ENCODE measurements at regions not wholly inside any gene's neighbourhood (a gene's known extent, or its start where the extent isn't known, plus 50 kb on each side); places are given as distances from the start of the nearest gene placed in this dataset.
A peak's percentile ranks its signal among the peaks of the same experiment; 100 is the strongest.

DNA sequence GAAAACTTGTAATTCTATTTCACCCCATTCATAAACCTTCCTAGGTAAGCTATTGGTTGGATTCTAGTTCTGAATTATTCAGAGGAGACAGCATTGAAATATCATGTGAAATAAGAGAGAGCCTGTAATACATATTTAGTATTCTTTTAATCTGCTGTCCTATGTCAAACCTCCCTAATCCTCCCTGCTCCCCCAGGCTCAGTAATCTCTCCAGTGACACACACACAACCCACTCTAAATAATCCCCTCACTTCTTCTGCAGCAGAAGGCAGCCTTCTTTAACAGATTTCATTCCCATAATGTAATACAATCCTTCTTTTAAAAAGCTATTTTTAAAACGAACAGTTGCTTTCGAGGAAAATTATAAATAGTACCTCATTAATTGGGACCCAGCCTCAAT, 639.7 kb upstream of the AUTS2 start:
- DNase-seq, result no peak

DNA sequence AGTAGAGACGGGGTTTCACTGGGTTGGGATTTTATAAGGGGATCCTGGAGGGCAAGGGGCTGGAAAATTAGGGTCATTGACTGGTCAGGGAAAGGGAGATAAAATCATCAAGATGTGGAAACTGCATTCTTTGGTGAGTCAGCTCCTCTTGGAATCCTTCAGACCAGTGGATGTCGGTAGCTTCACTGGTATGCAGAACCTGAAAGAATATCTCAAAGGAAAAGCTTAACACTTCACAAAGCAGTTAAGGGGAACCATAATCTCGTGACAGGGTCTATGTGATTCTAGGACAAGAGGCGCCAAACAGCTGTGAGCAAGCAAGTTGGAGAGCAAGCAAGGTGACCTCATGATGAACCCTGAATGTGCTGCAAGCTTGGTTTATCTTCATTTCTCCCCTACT, 634.7 kb upstream of the AUTS2 start:
- peak; percentile 87 for DNase-seq

GRCh38 chr7:68964060-68964459, 634.2 kb upstream of the AUTS2 start:
- peak; percentile 66 for DNase-seq

GRCh38 chr7:68965351-68965750, 632.9 kb upstream of the AUTS2 start:
- no peak for DNase-seq

DNA sequence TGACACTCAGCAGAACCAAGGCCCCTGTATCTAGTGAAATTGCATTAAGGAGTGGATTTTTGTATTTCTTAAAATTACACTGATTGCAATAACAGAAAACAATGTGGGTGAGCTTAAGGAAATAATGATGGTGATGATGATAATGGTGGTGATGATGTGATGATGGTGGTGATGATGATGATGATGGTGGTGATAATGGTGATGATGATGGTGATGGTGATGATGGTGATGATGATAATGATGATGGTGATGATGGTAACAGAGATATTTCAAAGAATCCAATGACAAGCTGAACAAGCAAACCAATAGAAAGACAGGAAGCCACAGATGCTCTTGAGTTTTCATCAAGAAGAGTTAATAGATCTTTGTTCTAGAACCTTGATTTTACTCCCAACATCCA, 630.7 kb upstream of the AUTS2 start:
- no peak for DNase-seq

- no peak for DNase-seq
Measured at GRCh38 chr7:68969571-68969970, 628.7 kb upstream of the AUTS2 start.

DNA sequence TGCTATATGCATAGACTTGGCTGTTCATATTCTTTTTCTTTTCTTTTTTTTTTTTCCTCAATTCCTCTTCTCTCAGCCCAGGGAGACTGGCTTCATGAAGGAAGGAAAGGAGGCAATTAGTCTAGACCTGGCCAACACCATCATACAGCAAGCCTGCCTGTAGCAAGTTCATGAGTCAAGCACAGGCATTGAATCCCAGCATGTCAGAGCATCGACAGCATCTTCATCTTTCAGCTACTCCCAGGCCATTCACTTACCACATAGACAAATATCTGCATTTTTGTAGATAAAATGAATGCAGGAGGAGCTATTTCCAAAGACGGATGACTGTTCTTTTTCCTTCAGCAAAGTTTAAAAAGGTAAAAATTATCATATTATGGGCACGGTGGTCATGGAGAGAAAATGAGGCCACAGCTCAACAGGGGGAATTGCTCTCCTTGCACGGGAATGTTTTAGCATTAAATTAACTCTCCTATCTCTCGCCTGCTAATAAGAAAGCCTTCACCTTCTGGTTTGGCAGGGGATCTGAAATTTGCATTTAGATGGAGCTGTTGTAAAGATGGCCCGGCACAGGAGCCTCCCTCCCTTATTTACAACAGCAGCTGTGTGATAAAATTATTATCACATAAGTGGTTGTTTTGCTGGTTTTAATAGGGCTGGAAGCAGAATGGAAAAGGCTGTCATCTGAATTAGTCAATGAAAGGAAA, 626.5 kb upstream of the AUTS2 start:
- no peak for DNase-seq

DNA sequence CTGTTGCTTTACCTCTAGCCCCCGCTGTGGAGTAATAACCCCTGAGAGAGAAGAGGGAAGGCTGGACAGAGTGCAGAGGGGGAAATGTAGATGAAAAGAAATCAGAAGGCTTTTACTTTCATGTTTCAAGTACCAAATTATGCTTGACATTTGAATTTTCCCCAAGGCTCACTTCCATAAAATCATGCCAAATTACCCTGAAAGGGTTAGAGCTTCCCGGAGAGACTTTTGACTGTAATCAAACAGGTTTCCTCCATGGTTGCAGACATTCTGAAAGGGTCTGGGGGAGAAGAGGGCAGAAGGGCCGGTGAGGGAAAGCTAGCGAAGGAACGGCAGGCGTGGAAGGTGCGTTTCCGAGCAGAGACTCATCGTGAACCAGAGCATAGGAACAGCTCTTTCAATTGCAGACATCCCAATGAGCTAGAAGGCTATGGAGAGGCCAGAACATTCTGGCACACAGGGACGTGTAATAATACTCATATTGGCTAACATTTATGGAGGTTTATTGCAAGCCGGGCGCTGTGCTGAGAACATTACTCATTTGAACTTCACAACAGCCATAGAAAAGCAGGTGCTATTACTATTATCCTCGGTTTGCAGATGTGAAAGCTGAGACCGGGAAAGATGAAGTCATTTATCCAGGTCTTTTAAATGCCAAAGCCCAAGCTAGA, 620.8 kb upstream of the AUTS2 start:
- DNase-seq, result no peak

- no peak for DNase-seq
Measured at GRCh38 chr7:68978710-68979109, 619.6 kb upstream of the AUTS2 start.

DNA sequence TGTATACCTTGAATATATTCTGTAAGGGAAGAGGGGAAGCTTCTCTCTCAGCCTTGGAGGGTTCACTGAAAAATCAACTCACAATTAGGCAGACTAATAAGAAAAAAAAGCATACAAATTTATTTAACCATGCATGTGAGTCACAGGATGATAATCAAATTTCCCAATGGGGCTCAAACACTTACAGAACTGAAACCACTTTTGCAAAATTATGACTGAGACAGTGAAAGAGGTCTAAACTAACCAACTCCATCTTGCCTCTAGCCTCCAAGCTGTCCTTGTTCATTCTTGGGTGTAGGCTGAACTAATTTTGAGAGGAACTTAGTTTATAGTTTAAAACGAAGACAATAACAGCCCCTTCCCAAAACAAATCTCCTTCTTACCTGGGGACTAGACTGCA, 618.3 kb upstream of the AUTS2 start:
- peak; percentile 41 for DNase-seq

- peak; percentile 76 for DNase-seq
Measured at GRCh38 chr7:68980432-68980831, 617.8 kb upstream of the AUTS2 start.

- DNase-seq, result no peak
Measured at GRCh38 chr7:68984306-68984705, 614.0 kb upstream of the AUTS2 start.

- no peak for DNase-seq
Measured at GRCh38 chr7:68994841-68995240, 603.4 kb upstream of the AUTS2 start.

GRCh38 chr7:68998136-68998535, 600.1 kb upstream of the AUTS2 start:
- peak; percentile 31 for DNase-seq

GRCh38 chr7:69002416-69002815, 595.9 kb upstream of the AUTS2 start:
- peak; percentile 95 for DNase-seq

- DNase-seq, result no peak
Measured at GRCh38 chr7:69012149-69012548, 586.1 kb upstream of the AUTS2 start.

GRCh38 chr7:69017208-69017607, 581.1 kb upstream of the AUTS2 start:
- no peak for DNase-seq

DNA sequence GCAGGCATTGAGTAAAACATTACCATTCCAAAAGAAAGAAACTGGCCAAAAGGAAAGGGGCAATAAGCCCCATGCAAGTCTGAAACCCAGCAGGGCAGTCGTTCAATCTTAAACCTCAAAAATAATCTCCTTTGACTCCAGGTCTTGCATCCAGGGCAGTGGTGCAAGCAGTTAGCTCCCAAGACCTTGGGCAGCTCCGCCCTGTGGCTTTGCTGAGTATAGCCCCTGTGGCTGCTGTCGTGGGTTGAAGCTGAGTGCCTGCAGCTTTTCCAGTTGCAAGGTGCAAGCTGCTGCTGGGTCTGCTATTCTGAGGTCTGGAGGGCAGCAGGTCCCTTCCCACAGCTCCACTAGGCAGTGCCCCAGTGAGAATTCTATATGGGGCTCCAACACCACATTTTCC, 580.1 kb upstream of the AUTS2 start:
- DNase-seq, result no peak

DNA sequence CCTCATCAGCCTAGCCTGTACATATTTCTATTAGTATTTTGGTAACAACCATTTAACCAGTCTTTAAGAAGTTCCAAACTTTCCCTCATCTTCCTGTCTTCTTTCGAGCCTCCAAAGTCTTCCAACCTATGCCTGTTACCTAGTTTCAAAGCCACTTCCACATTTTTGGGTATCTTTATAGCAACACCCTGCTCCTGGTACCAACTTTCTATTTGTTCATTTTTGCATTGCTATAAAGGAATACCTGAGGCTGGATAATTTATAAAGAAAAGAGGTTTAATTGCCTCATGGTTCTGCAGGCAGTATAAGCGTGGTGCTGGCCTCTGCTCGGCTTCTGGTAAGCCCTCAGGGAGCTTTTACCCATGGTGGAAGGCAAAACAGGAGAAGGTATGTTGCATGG, 578.8 kb upstream of the AUTS2 start:
- DNase-seq, result no peak

DNA sequence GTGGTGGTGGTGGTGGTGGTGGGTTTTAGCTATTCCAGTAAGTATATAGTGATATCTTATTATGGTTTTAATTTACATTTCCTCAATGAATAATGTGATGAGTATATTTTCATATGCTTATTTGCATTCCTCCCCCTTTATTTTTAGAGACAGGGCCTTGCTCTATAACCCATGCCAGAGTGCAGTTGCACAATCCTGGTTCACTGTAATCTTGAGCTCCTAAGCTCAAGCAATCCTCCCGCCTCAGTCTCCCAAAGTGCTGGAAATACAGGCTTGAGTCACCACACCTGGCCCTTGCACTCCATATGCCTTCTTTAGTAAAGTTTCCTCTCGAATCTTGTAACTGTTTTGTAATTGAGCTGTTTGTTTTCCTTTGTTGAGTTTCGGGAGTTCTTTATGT, 577.7 kb upstream of the AUTS2 start:
- no peak for DNase-seq

DNA sequence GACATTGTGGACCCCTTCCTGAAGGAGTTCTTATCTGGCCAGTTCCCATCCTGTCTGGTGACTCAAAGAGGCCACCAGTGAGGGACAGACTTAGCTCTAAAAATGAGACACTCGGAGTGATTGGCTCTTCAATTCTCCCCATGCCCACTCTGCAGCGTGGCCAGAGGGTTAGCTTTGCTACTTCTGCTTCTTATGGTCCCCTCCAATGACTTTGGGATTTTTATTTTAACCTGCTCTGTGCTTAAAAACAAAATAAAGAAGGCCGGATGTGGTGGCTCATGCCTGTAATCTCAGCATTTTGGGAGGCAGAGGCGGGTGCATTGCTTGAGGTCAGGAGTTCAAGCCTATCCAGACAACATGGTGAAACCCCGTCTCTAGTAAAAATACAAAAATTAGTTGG, 573.0 kb upstream of the AUTS2 start:
- no peak for DNase-seq

GRCh38 chr7:69032848-69033247, 565.4 kb upstream of the AUTS2 start:
- no peak for DNase-seq

DNA sequence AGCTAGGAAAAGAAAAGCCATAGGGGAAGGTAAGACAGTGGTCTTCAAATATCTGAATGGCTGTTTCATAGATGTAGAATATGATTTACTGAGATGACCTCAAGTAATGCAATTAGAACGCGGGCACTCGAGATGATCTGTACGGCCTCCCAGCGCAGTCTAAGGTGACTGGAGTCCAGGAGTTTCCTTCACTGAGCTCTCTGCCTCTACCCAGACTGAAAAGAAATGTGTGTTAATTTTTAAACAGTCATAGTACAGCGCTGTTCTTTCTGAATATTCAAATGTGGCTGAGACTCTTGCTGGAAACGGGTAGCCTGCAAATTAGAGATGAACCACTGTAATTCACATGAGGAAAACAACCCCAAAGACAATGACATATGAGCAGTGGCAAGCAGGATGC, 562.4 kb upstream of the AUTS2 start:
- DNase-seq, result no peak

DNA sequence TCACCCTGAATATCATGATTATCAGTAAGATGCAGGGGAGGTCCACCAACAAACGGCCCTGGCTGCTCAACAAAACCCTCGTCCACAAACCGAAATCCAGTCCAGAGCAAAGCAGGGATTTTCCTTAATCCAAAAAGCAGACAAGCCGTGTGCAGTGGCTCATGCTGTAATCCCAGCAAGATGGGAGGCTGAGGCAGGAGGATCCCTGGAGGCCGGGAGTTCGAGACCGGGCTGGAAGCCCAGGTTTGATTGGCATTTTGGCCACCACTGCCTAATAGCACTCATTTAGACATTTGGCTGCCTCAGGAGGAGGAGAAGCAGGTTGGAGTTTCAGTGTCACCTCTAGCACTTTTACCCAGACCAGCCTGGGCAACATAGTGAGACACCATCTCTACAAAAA, 562.0 kb upstream of the AUTS2 start:
- no peak for DNase-seq

DNA sequence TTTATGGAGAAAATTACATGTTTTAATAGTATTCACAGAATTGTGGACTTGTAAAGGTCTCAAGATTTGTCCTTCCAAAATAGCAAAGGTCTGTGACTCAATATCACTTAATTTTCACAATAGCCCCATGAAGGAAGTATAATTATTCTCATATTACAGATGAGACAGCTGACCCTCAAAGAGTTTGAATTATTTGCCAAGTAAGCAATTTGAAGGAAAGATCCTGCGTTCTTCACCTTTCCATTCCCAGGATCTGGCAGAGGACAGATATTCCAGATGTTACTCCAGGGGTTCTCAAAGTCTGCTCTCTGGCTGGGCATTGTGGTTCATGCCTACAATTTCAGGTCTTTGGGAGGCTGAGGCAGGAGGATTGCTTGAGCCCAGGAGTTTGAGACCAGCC, 559.4 kb upstream of the AUTS2 start:
- no peak for DNase-seq
